CD8-positive, alpha-beta memory T cell (primary cell): ENCODE measurements at regions not wholly inside any gene's neighbourhood (a gene's known extent, or its start where the extent isn't known, plus 50 kb on each side); places are given as distances from the start of the nearest gene placed in this dataset.
"Not testable (repeated sequence)": the region's sequence is repeated elsewhere in the genome, so short reads cannot be mapped to it uniquely, and the experiment has no call there.

Experiments used
- CTCF ChIA-PET: fragments of 350-600 bp; sonication (Branson Sonifier 250); formaldehyde crosslinking; loops from one replicate; lab custom pipeline; 2021; ENCODE audit warnings: antibody characterized with exemption; lab: Charles Lee
- POLR2A ChIA-PET: fragments of 350-600 bp; sonication (Branson Sonifier 250); formaldehyde crosslinking; loops from one replicate; lab custom pipeline; 2021; ENCODE audit warnings: antibody characterized with exemption; lab: Charles Lee
- DNase-seq, 5 donors: peaks; one replicate each; pipeline versions ENCODE4 v3.0.0 to v3.0.0-alpha.2; 2020 to 2022; ENCODE audit warnings: mixed read lengths in 1 of 5
- H3K27ac ChIP-seq: one replicate; pipeline ENCODE4 v1.7.0; 2013; ENCODE audit warnings: low read depth, mild to moderate bottlenecking, low read length, moderate library complexity
- H3K27me3 ChIP-seq: 2 replicates; pipeline ENCODE4 v1.7.0; 2013; ENCODE audit warnings: low read length, mild to moderate bottlenecking; ENCODE audit not compliant: insufficient read depth, poor library complexity, severe bottlenecking
- H3K36me3 ChIP-seq: 2 replicates; pipeline ENCODE4 v1.7.0; 2013; ENCODE audit warnings: mild to moderate bottlenecking, low read length, moderate library complexity; ENCODE audit not compliant: insufficient read depth
- H3K4me1 ChIP-seq: 2 replicates; pipeline ENCODE4 v1.7.0; 2013; ENCODE audit warnings: mild to moderate bottlenecking, low read length, moderate library complexity; ENCODE audit not compliant: insufficient read depth
- H3K4me3 ChIP-seq: 2 replicates; pipeline ENCODE4 v1.7.0; 2013; ENCODE audit warnings: mild to moderate bottlenecking, low read length
- H3K9me3 ChIP-seq: 2 replicates; pipeline ENCODE4 v1.7.0; 2013; ENCODE audit warnings: mild to moderate bottlenecking, low read length
- H3K27ac Mint-ChIP-seq, 8 donors: one replicate each; pipeline ENCODE4 v1.8.0; 2020 to 2021; ENCODE audit warnings: mixed read lengths in 8 of 8, mild to moderate bottlenecking in 6 of 8, inconsistent platforms in 3 of 8, moderate library complexity in 3 of 8
- H3K27me3 Mint-ChIP-seq, 2 donors: one replicate each; pipeline ENCODE4 v1.8.0; 2020 to 2021; ENCODE audit warnings: mixed read lengths in 2 of 2, mild to moderate bottlenecking in 1 of 2, moderate library complexity in 1 of 2
- H3K36me3 Mint-ChIP-seq, 3 donors: one replicate each; pipeline ENCODE4 v1.8.0; 2020 to 2021; ENCODE audit warnings: mixed read lengths in 3 of 3, inconsistent platforms in 1 of 3, mild to moderate bottlenecking in 1 of 3
- H3K4me1 Mint-ChIP-seq, 3 donors: one replicate each; pipeline ENCODE4 v1.8.0; 2020 to 2021; ENCODE audit warnings: mixed read lengths in 3 of 3, inconsistent platforms in 1 of 3, mild to moderate bottlenecking in 1 of 3
- H3K4me3 Mint-ChIP-seq, 7 donors: one replicate each; pipeline ENCODE4 v1.8.0; 2020 to 2021; ENCODE audit warnings: mixed read lengths in 7 of 7, mild to moderate bottlenecking in 6 of 7, moderate library complexity in 4 of 7, inconsistent platforms in 2 of 7
- H3K9me3 Mint-ChIP-seq, 5 donors: one replicate each; pipeline ENCODE4 v1.8.0; 2020 to 2022; ENCODE audit warnings: mixed read lengths in 5 of 5, mild to moderate bottlenecking in 3 of 5, moderate library complexity in 2 of 5, inconsistent platforms in 1 of 5

DNA sequence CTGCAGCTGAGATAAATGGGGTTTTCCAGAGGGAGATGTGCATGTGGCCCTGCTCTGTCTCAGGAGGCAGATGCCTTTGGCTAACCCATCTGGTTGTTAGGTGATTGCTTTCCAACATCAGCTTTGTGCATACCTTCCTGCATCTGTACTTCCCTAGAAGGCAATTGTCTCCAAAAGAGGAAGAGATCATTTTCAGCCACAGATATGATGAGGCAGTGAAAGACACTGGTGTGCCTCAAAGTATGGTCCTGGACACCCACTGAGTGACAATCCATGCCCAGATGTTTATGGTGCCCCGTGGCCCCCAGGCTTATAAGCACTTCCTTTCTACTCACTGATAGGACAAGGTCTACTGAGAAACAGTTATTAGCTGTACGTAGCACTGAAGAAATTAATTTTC is 117.5 kb upstream of the NR2F2 start:
- Histone ChIP-seq H3K9me3 (no peaks in the 10 kb centered on the region), H3K36me3 (no peaks in the 10 kb centered on the region), H3K27me3 (no peaks in the 10 kb centered on the region), H3K4me3 (no peak overlapping the region), H3K27ac (no peak overlapping the region), H3K4me1 (no peaks in the 10 kb centered on the region)
- Mint-ChIP-seq H3K27me3 (peaks cover 0 to 13% of the 10 kb centered on the region in 2 donors), H3K27ac (no peak overlapping the region), H3K36me3 (peaks cover 0 to 4% (median 0%) of the 10 kb centered on the region in 3 donors), H3K9me3 (peaks cover 0 to 14% (median 4%) of the 10 kb centered on the region in 5 donors), H3K4me3 (no peak overlapping the region), H3K4me1 (no peaks in the 10 kb centered on the region)
- ChIA-PET CTCF (interaction anchor here (1.7 kb wide), 1 partner anchor 12 kb away, joined by 3 read pairs; no protein-coding TSS in a partner anchor), POLR2A (no interaction called here)
- no peak for DNase-seq

DNA sequence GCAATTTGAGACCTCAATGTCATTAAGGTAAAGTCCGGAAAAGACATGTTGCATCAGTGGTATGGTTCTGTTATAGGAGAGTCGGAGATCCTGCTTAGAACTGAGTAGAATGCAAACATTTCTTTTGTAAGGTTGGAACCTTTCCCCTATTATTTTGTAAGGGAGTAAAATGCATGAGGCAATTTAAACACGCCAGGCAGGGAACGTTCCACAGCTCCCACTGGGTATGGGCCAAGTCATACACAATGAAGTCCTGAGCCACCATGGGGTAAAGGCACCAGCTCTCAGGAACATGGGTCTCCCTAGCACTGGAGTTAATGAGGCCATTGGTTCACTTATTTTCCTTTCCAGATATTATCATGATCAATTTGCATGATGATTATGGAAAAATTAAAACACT is 116.6 kb upstream of the NR2F2 start:
- no peak overlapping the region for H3K4me3 Mint-ChIP-seq
- Histone ChIP-seq H3K27me3 (no peaks in the 10 kb centered on the region), H3K9me3 (no peaks in the 10 kb centered on the region), H3K4me1 (no peaks in the 10 kb centered on the region), H3K4me3 (no peak overlapping the region), H3K36me3 (no peaks in the 10 kb centered on the region), H3K27ac (no peak overlapping the region)
- ChIA-PET CTCF (no interaction called here), POLR2A (no interaction called here)
- peaks cover 0 to 14% (median 6%) of the 10 kb centered on the region in 5 donors for H3K9me3 Mint-ChIP-seq
- H3K27me3 Mint-ChIP-seq: peaks cover 0 to 15% of the 10 kb centered on the region in 2 donors
- H3K27ac Mint-ChIP-seq: no peak overlapping the region
- peaks cover 0 to 4% (median 0%) of the 10 kb centered on the region in 3 donors for H3K36me3 Mint-ChIP-seq
- H3K4me1 Mint-ChIP-seq: no peaks in the 10 kb centered on the region
- DNase-seq: no peak

GRCh38 chr15:96216481-96216880 is 114.0 kb upstream of the NR2F2 start:
- POLR2A ChIA-PET, H3K4me1 ChIP-seq, H3K36me3 ChIP-seq, H3K27ac ChIP-seq, H3K4me3 Mint-ChIP-seq, CTCF ChIA-PET, H3K27ac Mint-ChIP-seq, H3K36me3 Mint-ChIP-seq, H3K4me1 Mint-ChIP-seq, H3K4me3 ChIP-seq, H3K27me3 ChIP-seq, H3K9me3 ChIP-seq, DNase-seq: not testable (repeated sequence)
- peaks cover 0 to 16% of the 10 kb centered on the region in 2 donors for H3K27me3 Mint-ChIP-seq
- H3K9me3 Mint-ChIP-seq: peaks cover 0 to 12% (median 4%) of the 10 kb centered on the region in 5 donors

GRCh38 chr15:96217983-96218382 is 112.5 kb upstream of the NR2F2 start:
- Histone ChIP-seq H3K4me3 (no peak overlapping the region), H3K27ac (no peak overlapping the region), H3K4me1 (no peaks in the 10 kb centered on the region), H3K36me3 (no peaks in the 10 kb centered on the region), H3K27me3 (no peaks in the 10 kb centered on the region), H3K9me3 (no peaks in the 10 kb centered on the region)
- H3K27me3 Mint-ChIP-seq: peaks cover 0 to 16% of the 10 kb centered on the region in 2 donors
- no peak overlapping the region for H3K4me3 Mint-ChIP-seq
- CTCF ChIA-PET: no interaction called here
- POLR2A ChIA-PET: no interaction called here
- H3K4me1 Mint-ChIP-seq: no peaks in the 10 kb centered on the region
- DNase-seq: no peak
- peaks cover 0 to 10% (median 2%) of the 10 kb centered on the region in 5 donors for H3K9me3 Mint-ChIP-seq
- no peak overlapping the region for H3K27ac Mint-ChIP-seq
- peaks cover 0 to 4% (median 0%) of the 10 kb centered on the region in 3 donors for H3K36me3 Mint-ChIP-seq

- Mint-ChIP-seq H3K27me3 (peaks cover 2 to 20% of the 10 kb centered on the region in 2 donors), H3K36me3 (peaks cover 0 to 4% (median 0%) of the 10 kb centered on the region in 3 donors), H3K4me1 (no peaks in the 10 kb centered on the region), H3K9me3 (peaks cover 0 to 10% (median 2%) of the 10 kb centered on the region in 5 donors), H3K4me3 (no peak overlapping the region), H3K27ac (no peak overlapping the region)
- H3K27me3 ChIP-seq: no peaks in the 10 kb centered on the region
- no peaks in the 10 kb centered on the region for H3K4me1 ChIP-seq
- POLR2A ChIA-PET: no interaction called here
- H3K36me3 ChIP-seq: no peaks in the 10 kb centered on the region
- no peaks in the 10 kb centered on the region for H3K9me3 ChIP-seq
- H3K4me3 ChIP-seq: no peak overlapping the region
- DNase-seq: no peak
- H3K27ac ChIP-seq: no peak overlapping the region
- CTCF ChIA-PET: no interaction called here
Observed at GRCh38 chr15:96218623-96219455, 111.7 kb upstream of the NR2F2 start.

DNA sequence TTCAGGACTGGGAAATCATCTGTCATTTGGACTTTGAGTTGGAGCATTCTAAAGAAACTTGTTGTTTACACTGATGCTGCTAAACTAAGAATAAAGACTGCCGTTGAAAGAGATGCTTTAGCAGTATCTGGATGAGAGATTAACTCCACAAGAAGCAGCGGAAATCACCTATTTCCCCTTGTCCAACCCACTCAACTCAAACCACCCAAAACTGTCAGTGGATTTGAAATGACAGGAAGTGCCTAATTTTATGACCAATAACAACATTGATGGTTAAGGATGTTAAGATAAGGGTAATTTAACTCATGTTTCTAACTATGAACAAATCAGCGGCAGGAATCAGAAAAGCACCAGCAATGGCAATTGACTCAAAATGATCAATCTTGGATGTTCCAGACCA is 110.8 kb upstream of the NR2F2 start:
- Mint-ChIP-seq H3K27ac (no peak overlapping the region), H3K9me3 (peaks cover 0 to 10% (median 2%) of the 10 kb centered on the region in 5 donors), H3K4me3 (no peak overlapping the region), H3K4me1 (no peaks in the 10 kb centered on the region), H3K36me3 (peaks cover 0 to 4% (median 0%) of the 10 kb centered on the region in 3 donors), H3K27me3 (peaks cover 2 to 20% of the 10 kb centered on the region in 2 donors)
- H3K36me3 ChIP-seq: no peaks in the 10 kb centered on the region
- H3K4me3 ChIP-seq: no peak overlapping the region
- H3K4me1 ChIP-seq: no peaks in the 10 kb centered on the region
- no peak overlapping the region for H3K27ac ChIP-seq
- H3K27me3 ChIP-seq: no peaks in the 10 kb centered on the region
- H3K9me3 ChIP-seq: no peaks in the 10 kb centered on the region
- ChIA-PET POLR2A (no interaction called here), CTCF (no interaction called here)
- no peak for DNase-seq

GRCh38 chr15:96220657-96221056 is 109.8 kb upstream of the NR2F2 start:
- Mint-ChIP-seq H3K4me3 (no peak overlapping the region), H3K36me3 (peaks cover 0 to 4% (median 0%) of the 10 kb centered on the region in 3 donors), H3K27me3 (peaks cover 2 to 20% of the 10 kb centered on the region in 2 donors), H3K27ac (no peak overlapping the region), H3K4me1 (no peaks in the 10 kb centered on the region), H3K9me3 (peaks cover 0 to 10% (median 2%) of the 10 kb centered on the region in 5 donors)
- Histone ChIP-seq H3K27me3 (no peaks in the 10 kb centered on the region), H3K4me3 (no peak overlapping the region), H3K4me1 (no peaks in the 10 kb centered on the region), H3K27ac (no peak overlapping the region), H3K9me3 (no peaks in the 10 kb centered on the region), H3K36me3 (no peaks in the 10 kb centered on the region)
- DNase-seq: no peak
- ChIA-PET CTCF (no interaction called here), POLR2A (no interaction called here)

DNA sequence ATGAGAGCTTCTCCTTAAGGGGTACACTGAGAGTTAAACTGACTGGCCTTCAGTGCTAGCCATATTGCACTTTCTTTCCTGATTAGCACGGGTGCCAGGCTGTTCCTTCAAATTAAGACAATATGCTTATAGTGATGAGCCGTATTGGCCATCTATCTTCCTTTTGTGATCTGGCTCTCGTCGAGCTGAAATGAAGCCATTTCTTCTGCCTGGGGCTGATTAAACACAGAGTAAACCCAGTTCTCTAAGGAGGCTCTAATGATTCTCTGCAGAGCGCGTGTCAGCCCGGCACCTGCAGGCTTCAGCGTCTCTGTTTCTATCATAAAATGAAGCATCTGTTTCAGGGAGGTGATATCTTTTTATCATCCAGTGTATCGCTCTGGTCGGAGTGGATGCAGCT is 107.5 kb upstream of the NR2F2 start:
- Mint-ChIP-seq H3K9me3 (peaks cover 0 to 5% (median 0%) of the 10 kb centered on the region in 5 donors), H3K4me1 (no peaks in the 10 kb centered on the region), H3K36me3 (no peaks in the 10 kb centered on the region), H3K27me3 (peaks cover 2 to 10% of the 10 kb centered on the region in 2 donors), H3K27ac (no peak overlapping the region), H3K4me3 (no peak overlapping the region)
- no peak overlapping the region for H3K27ac ChIP-seq
- no peak overlapping the region for H3K4me3 ChIP-seq
- no peak for DNase-seq
- ChIA-PET CTCF (no interaction called here), POLR2A (no interaction called here)
- H3K36me3 ChIP-seq: no peaks in the 10 kb centered on the region
- H3K9me3 ChIP-seq: no peaks in the 10 kb centered on the region
- H3K27me3 ChIP-seq: no peaks in the 10 kb centered on the region
- H3K4me1 ChIP-seq: no peaks in the 10 kb centered on the region
